HTR-8/SVneo (cell line): ENCODE measurements at regions not wholly inside any gene's neighbourhood (a gene's known extent, or its start where the extent isn't known, plus 50 kb on each side); places are given as distances from the start of the nearest gene placed in this dataset.
"Not testable (repeated sequence)": the region's sequence is repeated elsewhere in the genome, so short reads cannot be mapped to it uniquely, and the experiment has no call there.

Experiments
- DNase-seq: peaks from one replicate; pipeline ENCODE4 v3.0.0; 2011; ENCODE audit warnings: low spot score, mixed read lengths; ENCODE audit not compliant: insufficient read length
- FAIRE-seq: peaks from 2 replicates; lab custom pipeline; 2011; peaks lifted over from hg19 to GRCh38; lab: Jason Lieb, UNC

DNA sequence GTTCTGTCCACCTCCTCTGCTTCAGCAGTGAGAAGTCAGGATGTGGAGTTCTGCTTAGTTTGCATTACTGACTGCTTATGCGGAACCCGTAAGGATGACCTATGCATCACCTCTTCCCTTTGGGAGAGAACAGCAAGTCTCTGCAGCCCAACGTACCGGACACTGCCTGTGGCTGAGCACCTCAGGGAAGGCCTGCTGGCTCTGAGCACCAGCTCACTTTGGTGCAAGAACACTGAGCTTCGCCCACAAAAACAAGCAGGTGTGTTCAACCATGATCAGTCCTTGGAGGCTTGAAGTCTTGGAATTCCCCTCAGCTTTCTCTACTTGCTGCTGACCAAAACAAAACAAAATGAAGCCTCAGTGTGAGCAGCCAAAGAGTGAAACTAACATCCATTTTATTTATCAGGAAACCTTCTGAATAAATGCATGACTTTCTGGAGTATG, 52.7 kb upstream of the NCK2 start:
- no peak for FAIRE-seq
- DNase-seq = no peak

GRCh38 chr2:105690566-105690965, 54.1 kb upstream of the NCK2 start:
- FAIRE-seq (no peak), DNase-seq (no peak)

GRCh38 chr2:105689484-105689883, 55.2 kb upstream of the NCK2 start:
- FAIRE-seq (no peak), DNase-seq (no peak)

DNA sequence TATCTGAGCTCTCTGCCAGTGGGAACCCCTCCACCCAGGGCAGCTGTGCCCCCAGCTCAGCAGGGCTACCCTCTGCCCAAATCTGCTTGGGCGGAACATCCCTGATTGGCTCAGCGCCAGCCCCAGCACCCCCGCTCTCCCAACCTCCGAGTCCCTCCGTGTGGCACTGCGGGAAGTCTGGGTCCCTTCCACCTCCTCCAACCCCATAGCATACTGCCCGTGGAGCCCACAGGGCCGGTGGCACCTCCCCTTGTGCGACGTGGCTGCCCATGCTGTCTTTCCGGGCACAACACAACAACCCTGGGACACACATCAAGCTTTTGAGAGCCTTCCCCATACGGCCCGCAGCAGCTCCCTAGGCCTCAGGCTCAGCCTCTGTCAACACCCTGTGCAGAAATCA, 55.8 kb upstream of the NCK2 start:
- FAIRE-seq = no peak

DNA sequence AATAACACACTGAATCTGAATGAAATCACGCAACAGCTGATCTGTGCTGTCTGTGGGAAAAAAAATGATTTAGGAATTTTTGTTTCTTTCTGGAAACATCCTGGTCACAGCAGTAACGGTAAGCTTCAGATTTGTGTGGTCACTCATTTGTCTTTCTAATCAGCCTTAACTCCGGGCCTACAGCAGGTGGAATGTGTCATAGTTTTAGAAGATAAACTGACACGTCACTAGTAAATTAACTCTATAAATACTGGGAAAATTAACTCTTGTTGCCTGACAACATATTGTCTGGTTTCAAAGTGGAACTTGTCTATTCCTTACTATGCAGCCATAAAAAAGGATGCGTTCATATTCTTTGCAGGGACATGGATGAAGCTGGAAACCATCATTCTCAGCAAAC, 58.1 kb upstream of the NCK2 start:
- DNase-seq (no peak), FAIRE-seq (no peak)

More for the DNA sequence above, 55.8 kb upstream of the NCK2 start:
- no peak for DNase-seq

DNA sequence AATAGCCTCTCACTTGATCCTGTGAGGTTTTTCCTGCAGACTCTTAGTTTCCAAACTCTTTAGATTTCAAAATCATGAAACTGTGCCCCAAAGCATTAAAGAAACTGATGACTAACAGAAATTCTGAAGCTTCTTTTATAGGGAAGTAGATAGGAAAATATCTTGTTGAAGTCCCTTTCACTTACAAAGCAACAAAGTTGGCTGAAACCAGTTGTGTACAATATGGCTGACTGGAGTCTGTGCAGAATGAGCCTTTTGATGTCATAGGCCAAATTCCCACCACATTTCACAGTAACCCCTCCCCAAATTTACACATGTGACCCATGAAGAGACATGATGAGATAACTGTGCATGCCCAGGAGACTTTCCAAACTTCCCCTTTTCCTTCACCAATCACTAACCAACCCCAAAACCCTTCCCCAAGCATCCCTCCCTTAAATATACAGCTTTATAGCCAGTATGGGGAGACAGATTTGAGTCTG, 61.7 kb upstream of the NCK2 start:
- FAIRE-seq = no peak
- DNase-seq = no peak

DNA sequence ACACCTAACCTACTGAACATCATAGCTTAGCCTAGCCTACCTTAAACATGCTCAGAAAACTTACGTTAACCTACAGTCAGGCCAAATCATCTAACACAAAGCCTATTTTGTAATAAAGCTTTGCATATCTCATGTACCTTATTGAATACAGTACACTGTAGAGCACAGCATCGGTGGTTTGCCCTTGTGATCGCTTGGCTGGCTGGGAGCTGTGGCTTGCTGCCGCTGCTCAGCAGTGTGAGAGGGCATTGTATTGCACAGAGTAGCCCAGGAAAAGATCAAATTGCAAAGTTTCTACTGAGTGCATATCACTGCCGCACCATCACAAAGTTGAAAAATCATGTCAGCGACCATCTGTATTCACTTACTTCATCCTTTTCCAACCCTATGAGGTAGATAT, 62.3 kb upstream of the NCK2 start:
- no peak for DNase-seq
- no peak for FAIRE-seq

DNA sequence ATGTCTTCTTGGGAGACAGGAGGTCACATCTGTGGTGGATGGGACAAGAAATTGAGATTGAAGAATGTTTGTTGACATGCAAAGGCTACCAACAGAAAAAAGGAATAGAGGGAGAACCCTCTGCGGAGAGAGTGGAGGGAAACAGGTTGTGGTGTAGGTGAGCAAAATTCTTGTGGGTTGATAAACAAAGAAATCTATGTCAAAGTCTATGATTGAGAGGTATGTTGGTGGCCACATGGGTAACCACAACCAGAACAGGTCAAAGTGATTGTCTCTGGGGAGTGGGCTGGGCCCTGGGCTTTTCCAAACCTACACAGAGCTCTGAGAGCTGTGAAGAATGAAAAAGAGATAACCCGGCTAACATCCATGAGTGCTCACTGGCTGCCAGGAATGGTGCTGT, 62.8 kb upstream of the NCK2 start:
- no peak for DNase-seq
- no peak for FAIRE-seq

GRCh38 chr2:105680357-105680756, 64.4 kb upstream of the NCK2 start:
- DNase-seq (no peak), FAIRE-seq (no peak)

DNA sequence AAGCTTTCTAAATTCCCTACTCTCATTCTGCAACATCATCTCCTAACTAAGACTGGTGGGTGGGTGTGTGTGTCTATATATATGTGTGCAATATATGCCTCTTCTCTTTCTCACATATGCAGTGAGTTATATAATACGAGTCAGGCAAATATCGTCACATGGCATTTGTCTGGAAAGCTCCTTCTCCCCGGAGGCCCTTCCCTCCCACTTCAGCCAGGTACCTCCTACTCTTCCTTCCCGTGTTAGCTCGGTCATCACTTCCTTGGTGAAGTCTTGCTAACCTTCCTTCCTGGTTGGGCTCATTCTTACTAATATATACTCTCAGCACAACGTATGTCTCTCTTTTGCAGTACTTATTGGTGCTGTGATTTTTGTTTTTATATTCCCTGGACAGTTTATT, 66.4 kb upstream of the NCK2 start:
- no peak for FAIRE-seq
- DNase-seq = no peak

- FAIRE-seq (no peak), DNase-seq (no peak)
These were observed 66.8 kb upstream of the NCK2 start for GRCh38 chr2:105677901-105678300.

- DNase-seq (no peak), FAIRE-seq (no peak)
These were observed 68.9 kb upstream of the NCK2 start for GRCh38 chr2:105675841-105676240.

DNA sequence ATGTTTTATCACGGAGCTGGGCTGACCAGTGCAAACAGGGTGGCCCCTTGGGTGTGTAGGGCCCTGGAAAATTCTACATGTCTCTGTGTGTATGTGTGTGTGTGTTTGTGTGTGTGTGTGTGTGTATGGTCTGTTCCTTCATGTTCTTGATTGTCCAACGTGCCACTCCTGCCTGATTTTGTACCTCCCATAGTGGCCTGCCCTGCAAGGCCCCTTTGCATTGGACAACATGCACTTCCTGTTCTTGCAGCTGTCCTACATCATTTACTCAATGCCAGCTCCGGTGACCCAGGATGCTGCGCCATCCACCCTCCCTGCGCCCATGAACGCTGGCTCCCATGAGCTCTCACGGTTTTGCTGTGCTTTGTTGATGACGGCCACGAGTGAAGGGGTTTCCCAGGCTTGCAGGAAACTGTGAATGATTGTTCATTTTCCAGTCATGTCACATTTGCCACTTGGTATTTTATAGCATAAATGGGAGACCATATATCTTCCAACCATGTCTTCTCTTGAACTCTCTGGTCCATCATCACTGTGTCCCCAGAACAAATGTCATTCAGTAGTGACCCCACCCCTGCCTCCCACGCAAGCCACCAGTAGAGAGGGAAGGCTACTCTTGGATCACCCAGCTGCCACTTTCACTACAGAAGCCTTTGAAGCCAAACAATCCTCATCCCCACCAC, 69.7 kb upstream of the NCK2 start:
- no peak for FAIRE-seq
- no peak for DNase-seq

GRCh38 chr2:105674401-105674800, 70.3 kb upstream of the NCK2 start:
- no peak for FAIRE-seq
- DNase-seq = no peak

GRCh38 chr2:105671156-105671555, 73.6 kb upstream of the NCK2 start:
- no peak for FAIRE-seq
- DNase-seq = no peak

DNA sequence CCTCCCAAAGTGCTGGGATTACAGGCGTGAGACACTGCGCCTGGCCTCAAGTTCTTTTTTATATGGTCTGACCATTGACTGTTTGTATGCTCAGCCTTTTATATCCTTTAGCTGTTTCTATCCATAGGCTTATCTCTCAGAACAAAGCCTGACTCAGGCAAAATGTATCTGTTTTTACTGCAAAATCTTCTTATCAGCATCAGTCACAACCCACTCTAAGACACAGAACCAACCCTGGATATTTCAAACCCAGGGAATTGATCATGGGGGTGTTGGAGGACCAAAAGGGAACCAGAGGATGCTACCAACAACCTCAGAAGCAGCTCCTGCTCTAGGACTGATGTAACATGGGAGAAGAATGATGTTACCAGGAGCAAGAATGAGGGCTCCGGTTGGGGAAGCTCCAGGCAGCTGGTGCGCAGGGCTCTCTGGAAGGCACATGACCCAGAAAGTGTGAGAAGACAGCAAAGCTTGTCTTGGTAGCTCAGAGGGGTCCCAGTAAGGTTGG, 75.3 kb upstream of the NCK2 start:
- FAIRE-seq (no peak), DNase-seq (no peak)

DNA sequence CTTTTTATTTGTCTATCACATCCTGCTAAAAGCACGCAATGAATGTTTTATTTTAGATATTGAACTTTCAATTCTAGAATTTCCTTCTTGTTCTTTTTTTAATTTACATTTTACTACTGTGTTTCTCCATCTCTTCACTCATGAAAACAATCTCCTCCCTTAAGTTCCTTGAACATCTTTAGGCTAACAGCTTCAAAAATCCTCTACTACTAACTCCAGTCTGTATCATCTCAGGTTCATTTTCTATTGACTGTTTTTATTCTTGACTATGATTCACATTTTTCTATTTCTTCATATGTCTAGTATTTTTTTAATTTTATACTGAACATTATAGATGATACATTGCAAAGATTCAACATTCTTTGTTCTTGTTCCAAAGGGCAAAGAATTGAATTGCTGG, 79.2 kb upstream of the NCK2 start:
- no peak for FAIRE-seq
- DNase-seq = no peak

GRCh38 chr2:105660489-105660888, 84.2 kb upstream of the NCK2 start:
- DNase-seq (no peak), FAIRE-seq (no peak)

GRCh38 chr2:105655723-105656606, 88.7 kb upstream of the NCK2 start:
- not testable (repeated sequence) for FAIRE-seq, DNase-seq

DNA sequence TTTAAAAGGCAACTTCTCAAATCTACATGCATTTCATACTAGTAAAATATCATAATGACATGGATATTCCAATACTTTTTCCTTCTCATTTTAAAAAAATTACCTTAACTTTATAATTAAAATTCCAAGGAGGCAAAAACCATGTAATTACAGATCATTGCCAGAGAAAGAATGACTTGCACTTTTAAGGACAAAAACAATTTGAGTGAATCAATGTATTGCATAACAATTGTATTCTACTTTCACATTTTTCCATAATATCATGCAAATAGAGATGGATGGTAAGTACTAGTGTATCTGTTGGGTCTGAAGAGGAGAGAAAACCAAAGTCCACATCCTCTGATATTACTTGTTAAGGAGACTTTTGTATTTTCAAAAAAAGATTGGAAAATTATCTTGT, 89.5 kb upstream of the NCK2 start:
- FAIRE-seq (no peak), DNase-seq (no peak)

DNA sequence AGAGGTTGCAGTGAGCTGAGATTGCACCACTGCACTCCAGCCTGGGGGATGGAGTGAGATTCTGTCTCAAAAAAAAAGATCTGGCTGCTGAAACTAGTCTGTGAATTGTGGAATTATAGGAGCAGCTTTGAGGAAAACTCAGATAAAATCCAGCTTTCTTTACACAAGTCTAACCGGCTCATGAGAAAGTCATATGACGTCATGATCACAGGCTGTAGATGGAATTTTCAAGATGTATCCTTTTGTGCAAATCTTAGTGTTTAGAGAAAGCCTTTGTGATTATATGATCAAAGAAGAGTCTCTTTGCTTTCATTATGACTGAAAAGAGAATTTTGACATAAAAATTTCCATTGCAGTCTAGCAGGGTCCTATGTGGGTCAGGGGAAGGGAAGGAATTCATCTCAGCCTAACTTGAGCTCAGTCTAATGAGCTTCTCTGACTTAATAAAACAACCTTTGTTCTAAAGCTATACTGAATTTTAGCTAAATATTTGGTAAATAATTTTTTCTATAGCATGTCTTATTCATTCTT, 90.2 kb upstream of the NCK2 start:
- FAIRE-seq = no peak
- DNase-seq = no peak
